ENCODE measurements at regions not wholly inside any gene's neighbourhood (a gene's known extent, or its start where the extent isn't known, plus 50 kb on each side); places are given as distances from the start of the nearest gene placed in this dataset.

- TF ChIP-seq CTCF (IDR thresholded peaks at IDR 0.05): no peak
- TF ChIP-seq POLR2AphosphoS5 (IDR thresholded peaks at IDR 0.05): no peak
- no peak for TF ChIP-seq POLR2A (IDR thresholded peaks at IDR 0.05)
Observed at GRCh38 chr22:19610518-19611253, 86.5 kb upstream of the CLDN5 start.
